ENCODE measurements at regions not wholly inside any gene's neighbourhood (a gene's known extent, or its start where the extent isn't known, plus 50 kb on each side); places are given as distances from the start of the nearest gene placed in this dataset.

GRCh38 chrX:118167361-118167760 is 50.8 kb upstream of the KLHL13 start:
- DNase-seq (ENCODE audit: low read depth in 2 of 2): no peak

- no peak for DNase-seq (ENCODE audit: low read depth in 2 of 2)
Measured at GRCh38 chrX:118171356-118171755, 54.7 kb upstream of the KLHL13 start.

GRCh38 chrX:118174516-118175098 is 58.0 kb upstream of the KLHL13 start:
- no peak for DNase-seq (ENCODE audit: low read depth in 2 of 2)

GRCh38 chrX:118177708-118178107 is 61.1 kb upstream of the KLHL13 start:
- no peak for DNase-seq (ENCODE audit: low read depth in 2 of 2)

- no peak for DNase-seq (ENCODE audit: low read depth in 2 of 2)
Measured at GRCh38 chrX:118178450-118178849, 61.8 kb upstream of the KLHL13 start.

GRCh38 chrX:118179161-118179560 is 62.6 kb upstream of the KLHL13 start:
- DNase-seq (ENCODE audit: low read depth in 2 of 2): no peak

- DNase-seq (ENCODE audit: low read depth in 2 of 2): no peak
Measured at GRCh38 chrX:118179718-118180117, 63.1 kb upstream of the KLHL13 start.

- no peak for DNase-seq (ENCODE audit: low read depth in 2 of 2)
Measured at GRCh38 chrX:118181030-118181429, 64.4 kb upstream of the KLHL13 start.

- DNase-seq (ENCODE audit: low read depth in 2 of 2): no peak
Measured at GRCh38 chrX:118182025-118182424, 65.4 kb upstream of the KLHL13 start.

GRCh38 chrX:118182681-118183080 is 66.1 kb upstream of the KLHL13 start:
- DNase-seq (ENCODE audit: low read depth in 2 of 2): no peak

GRCh38 chrX:118183606-118184005 is 67.0 kb upstream of the KLHL13 start:
- no peak for DNase-seq (ENCODE audit: low read depth in 2 of 2)

- no peak for DNase-seq (ENCODE audit: low read depth in 2 of 2)
Measured at GRCh38 chrX:118187100-118187499, 70.5 kb upstream of the KLHL13 start.

- no peak for DNase-seq (ENCODE audit: low read depth in 2 of 2)
Measured at GRCh38 chrX:118189000-118189399, 72.4 kb upstream of the KLHL13 start.

GRCh38 chrX:118189628-118190027 is 73.0 kb upstream of the KLHL13 start:
- DNase-seq (ENCODE audit: low read depth in 2 of 2): no peak

- no peak for DNase-seq (ENCODE audit: low read depth in 2 of 2)
Measured at GRCh38 chrX:118197730-118198129, 81.1 kb upstream of the KLHL13 start.

GRCh38 chrX:118198577-118198976 is 82.0 kb upstream of the KLHL13 start:
- DNase-seq (ENCODE audit: low read depth in 2 of 2): no peak

- no peak for DNase-seq (ENCODE audit: low read depth in 2 of 2)
Measured at GRCh38 chrX:118199997-118200396, 83.4 kb upstream of the KLHL13 start.

- DNase-seq (ENCODE audit: low read depth in 2 of 2): no peak
Measured at GRCh38 chrX:118205421-118206395, 89.1 kb upstream of the KLHL13 start.

- DNase-seq (ENCODE audit: low read depth in 2 of 2): no peak
Measured at GRCh38 chrX:118207831-118208453, 91.3 kb upstream of the KLHL13 start.

GRCh38 chrX:118208481-118208880 is 91.9 kb upstream of the KLHL13 start:
- DNase-seq (ENCODE audit: low read depth in 2 of 2): no peak

- DNase-seq (ENCODE audit: low read depth in 2 of 2): no peak
Measured at GRCh38 chrX:118211891-118212816, 95.5 kb upstream of the KLHL13 start.

- DNase-seq (ENCODE audit: low read depth in 2 of 2): no peak
Measured at GRCh38 chrX:118212817-118213183, 96.2 kb upstream of the KLHL13 start.
